ENCODE measurements at regions not wholly inside any gene's neighbourhood (a gene's known extent, or its start where the extent isn't known, plus 50 kb on each side); places are given as distances from the start of the nearest gene placed in this dataset.

- no peaks in the 10 kb centered on the region for H3K9me3 Mint-ChIP-seq (ENCODE audit: unreplicated experiment)
- H3K36me3 Mint-ChIP-seq (ENCODE audit: insufficient read depth, unreplicated experiment), result no peaks in the 10 kb centered on the region
- DNase-seq (ENCODE audit: unreplicated experiment), result peak; percentile 52
- H3K27me3 Mint-ChIP-seq (ENCODE audit: insufficient read depth, unreplicated experiment), result no peaks in the 10 kb centered on the region
- no peak overlapping the region for H3K27ac Mint-ChIP-seq (ENCODE audit: low read depth, unreplicated experiment)
- ChIA-PET POLR2A (interaction anchor here (0.7 kb wide), 2 partner anchors 282 to 522 kb away, joined by 3 to 4 read pairs; no protein-coding TSS in a partner anchor), CTCF (interaction anchor here (0.7 to 1.1 kb wide), 3 partner anchors 9 to 402 kb away, joined by 3 to 7 read pairs (median 4); no protein-coding TSS in a partner anchor)
- intact Hi-C loops (cut with micrococcal nuclease), result no loop called here
- no peaks in the 10 kb centered on the region for H3K4me1 Mint-ChIP-seq (ENCODE audit: insufficient read depth, unreplicated experiment)
- no TSS peak for BruUV-seq (replicated peaks)
- no peak for TF ChIP-seq CTCF (IDR thresholded peaks at IDR 0.05; ENCODE audit: unreplicated experiment)
- H3K4me3 Mint-ChIP-seq (ENCODE audit: unreplicated experiment), result no peak overlapping the region
Observed at GRCh38 chr4:84171871-84172270, 327.2 kb downstream of the NKX6-1 start.

- BruUV-seq (replicated peaks), result no TSS peak
- Mint-ChIP-seq H3K9me3 (ENCODE audit: unreplicated experiment) (no peaks in the 10 kb centered on the region), H3K36me3 (ENCODE audit: insufficient read depth, unreplicated experiment) (peaks cover 2% of the 10 kb centered on the region), H3K4me1 (ENCODE audit: insufficient read depth, unreplicated experiment) (no peaks in the 10 kb centered on the region), H3K27me3 (ENCODE audit: insufficient read depth, unreplicated experiment) (peaks cover 5% of the 10 kb centered on the region), H3K4me3 (ENCODE audit: unreplicated experiment) (no peak overlapping the region), H3K27ac (ENCODE audit: low read depth, unreplicated experiment) (no peak overlapping the region)
- POLR2A ChIA-PET, result no interaction called here
- DNase-seq (ENCODE audit: unreplicated experiment), result no peak
- intact Hi-C loops (cut with micrococcal nuclease), result no loop called here
- CTCF ChIA-PET, result interaction anchor here (0.6 kb wide), 2 partner anchors 18 to 53 kb away, joined by 3 read pairs; no protein-coding TSS in a partner anchor
- TF ChIP-seq CTCF (IDR thresholded peaks at IDR 0.05; ENCODE audit: unreplicated experiment), result no peak
Observed at GRCh38 chr4:84167564-84167963, 331.5 kb downstream of the NKX6-1 start.

GRCh38 chr4:84167093-84167492 is 332.0 kb downstream of the NKX6-1 start:
- H3K27me3 Mint-ChIP-seq (ENCODE audit: insufficient read depth, unreplicated experiment), result peaks cover 10% of the 10 kb centered on the region
- H3K36me3 Mint-ChIP-seq (ENCODE audit: insufficient read depth, unreplicated experiment), result peaks cover 4% of the 10 kb centered on the region
- intact Hi-C loops (cut with micrococcal nuclease), result no loop called here
- no TSS peak for BruUV-seq (replicated peaks)
- H3K27ac Mint-ChIP-seq (ENCODE audit: low read depth, unreplicated experiment), result no peak overlapping the region
- no peak for TF ChIP-seq CTCF (IDR thresholded peaks at IDR 0.05; ENCODE audit: unreplicated experiment)
- ChIA-PET POLR2A (interaction anchor here (0.6 kb wide), 1 partner anchor 290 kb away, joined by 3 read pairs; no protein-coding TSS in a partner anchor), CTCF (interaction anchor here (0.6 to 1.1 kb wide), 3 partner anchors 18 to 338 kb away, joined by 3 read pairs; no protein-coding TSS in a partner anchor)
- H3K9me3 Mint-ChIP-seq (ENCODE audit: unreplicated experiment), result no peaks in the 10 kb centered on the region
- H3K4me3 Mint-ChIP-seq (ENCODE audit: unreplicated experiment), result no peak overlapping the region
- DNase-seq (ENCODE audit: unreplicated experiment), result no peak
- H3K4me1 Mint-ChIP-seq (ENCODE audit: insufficient read depth, unreplicated experiment), result no peaks in the 10 kb centered on the region

- Mint-ChIP-seq H3K4me3 (ENCODE audit: unreplicated experiment) (no peak overlapping the region), H3K27ac (ENCODE audit: low read depth, unreplicated experiment) (no peak overlapping the region), H3K36me3 (ENCODE audit: insufficient read depth, unreplicated experiment) (peaks cover 4% of the 10 kb centered on the region), H3K27me3 (ENCODE audit: insufficient read depth, unreplicated experiment) (peaks cover 16% of the 10 kb centered on the region), H3K4me1 (ENCODE audit: insufficient read depth, unreplicated experiment) (no peaks in the 10 kb centered on the region), H3K9me3 (ENCODE audit: unreplicated experiment) (no peaks in the 10 kb centered on the region)
- no peak for DNase-seq (ENCODE audit: unreplicated experiment)
- TF ChIP-seq CTCF (IDR thresholded peaks at IDR 0.05; ENCODE audit: unreplicated experiment), result no peak
- POLR2A ChIA-PET, result interaction anchor here (0.6 kb wide), 1 partner anchor 290 kb away, joined by 3 read pairs; no protein-coding TSS in a partner anchor
- CTCF ChIA-PET, result interaction anchor here (1.1 kb wide), 2 partner anchors 285 to 339 kb away, joined by 3 to 5 read pairs; no protein-coding TSS in a partner anchor
- intact Hi-C loops (cut with micrococcal nuclease), result no loop called here
- BruUV-seq (replicated peaks), result no TSS peak
Observed at GRCh38 chr4:84166486-84166885, 332.6 kb downstream of the NKX6-1 start.

All from MCF 10A (cell line).